HL-60 (cell line): ENCODE measurements at regions not wholly inside any gene's neighbourhood (a gene's known extent, or its start where the extent isn't known, plus 50 kb on each side); places are given as distances from the start of the nearest gene placed in this dataset.

Experiments
- CTCF ChIP-seq: IDR thresholded peaks from one replicate; pipeline ENCODE4 v1.5.1; 2011; ENCODE audit warnings: low read length, control low read depth, inconsistent platforms; ENCODE audit not compliant: insufficient read depth
- GABPA ChIP-seq: IDR thresholded peaks from 2 replicates; pipeline ENCODE4 v1.6.1; 2012; ENCODE audit warnings: low read depth
- TF ChIP-seq, protein P1 (sequence below): IDR thresholded peaks from 2 replicates; pipeline ENCODE4 v1.6.1; 2012; ENCODE audit warnings: low read depth; ENCODE audit not compliant: insufficient replicate concordance

GRCh38 chr9:2502210-2502609 lies 119.4 kb upstream of the VLDLR start:
- TF ChIP-seq, protein P1, sequence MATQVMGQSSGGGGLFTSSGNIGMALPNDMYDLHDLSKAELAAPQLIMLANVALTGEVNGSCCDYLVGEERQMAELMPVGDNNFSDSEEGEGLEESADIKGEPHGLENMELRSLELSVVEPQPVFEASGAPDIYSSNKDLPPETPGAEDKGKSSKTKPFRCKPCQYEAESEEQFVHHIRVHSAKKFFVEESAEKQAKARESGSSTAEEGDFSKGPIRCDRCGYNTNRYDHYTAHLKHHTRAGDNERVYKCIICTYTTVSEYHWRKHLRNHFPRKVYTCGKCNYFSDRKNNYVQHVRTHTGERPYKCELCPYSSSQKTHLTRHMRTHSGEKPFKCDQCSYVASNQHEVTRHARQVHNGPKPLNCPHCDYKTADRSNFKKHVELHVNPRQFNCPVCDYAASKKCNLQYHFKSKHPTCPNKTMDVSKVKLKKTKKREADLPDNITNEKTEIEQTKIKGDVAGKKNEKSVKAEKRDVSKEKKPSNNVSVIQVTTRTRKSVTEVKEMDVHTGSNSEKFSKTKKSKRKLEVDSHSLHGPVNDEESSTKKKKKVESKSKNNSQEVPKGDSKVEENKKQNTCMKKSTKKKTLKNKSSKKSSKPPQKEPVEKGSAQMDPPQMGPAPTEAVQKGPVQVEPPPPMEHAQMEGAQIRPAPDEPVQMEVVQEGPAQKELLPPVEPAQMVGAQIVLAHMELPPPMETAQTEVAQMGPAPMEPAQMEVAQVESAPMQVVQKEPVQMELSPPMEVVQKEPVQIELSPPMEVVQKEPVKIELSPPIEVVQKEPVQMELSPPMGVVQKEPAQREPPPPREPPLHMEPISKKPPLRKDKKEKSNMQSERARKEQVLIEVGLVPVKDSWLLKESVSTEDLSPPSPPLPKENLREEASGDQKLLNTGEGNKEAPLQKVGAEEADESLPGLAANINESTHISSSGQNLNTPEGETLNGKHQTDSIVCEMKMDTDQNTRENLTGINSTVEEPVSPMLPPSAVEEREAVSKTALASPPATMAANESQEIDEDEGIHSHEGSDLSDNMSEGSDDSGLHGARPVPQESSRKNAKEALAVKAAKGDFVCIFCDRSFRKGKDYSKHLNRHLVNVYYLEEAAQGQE: no peak
- TF ChIP-seq CTCF: no peak
- no peak for TF ChIP-seq GABPA
